ENCODE measurements at regions not wholly inside any gene's neighbourhood (a gene's known extent, or its start where the extent isn't known, plus 50 kb on each side); places are given as distances from the start of the nearest gene placed in this dataset.

- Histone ChIP-seq H3K27me3 (ENCODE audit: control insufficient read depth in 2 of 2, insufficient read depth in 2 of 2, low read length in 2 of 2) (no peaks in the 10 kb centered on the region), H2AFZ (ENCODE audit: low read depth, low read length) (no peak overlapping the region), H3K79me2 (ENCODE audit: control insufficient read depth, insufficient read depth, low read length) (no peaks in the 10 kb centered on the region), H3K4me2 (ENCODE audit: insufficient read depth, low read length) (no peak overlapping the region), H3K4me1 (ENCODE audit: control insufficient read depth, extremely low read depth, insufficient read depth, low read length) (no peaks in the 10 kb centered on the region), H3K9ac (replicated peaks; ENCODE audit: extremely low read depth, insufficient read depth, low read length) (no peak overlapping the region), H3K4me3 (replicated peaks in 1 of 3; ENCODE audit: insufficient read depth in 1 of 3, low read depth in 1 of 3, low read length in 3 of 3) (no peak overlapping the region), H3K9me1 (replicated peaks; ENCODE audit: control insufficient read depth, extremely low read depth, insufficient read depth, low read length) (no peaks in the 10 kb centered on the region), H3K36me3 (ENCODE audit: control insufficient read depth in 2 of 2, extremely low read depth in 1 of 2, insufficient read depth in 2 of 2, low read length in 2 of 2) (no peaks in the 10 kb centered on the region), H3K27ac (ENCODE audit: insufficient read depth, low read depth, low read length) (no peak overlapping the region), H3K9me3 (replicated peaks; ENCODE audit: control insufficient read depth, insufficient read depth, low read length) (no peaks in the 10 kb centered on the region), H4K20me1 (replicated peaks; ENCODE audit: control insufficient read depth, extremely low read depth, insufficient read depth, low read length) (no peaks in the 10 kb centered on the region)
- no peak for TF ChIP-seq EZH2 (IDR thresholded peaks at IDR 0.05; ENCODE audit: borderline replicate concordance, low read depth, low read length, severe bottlenecking)
- TF ChIP-seq POLR2AphosphoS5 (IDR thresholded peaks at IDR 0.05; ENCODE audit: insufficient read depth, low read depth, low read length): no peak
- TF ChIP-seq CTCF (IDR thresholded peaks at IDR 0.05; ENCODE audit: extremely low read depth in 1 of 2, insufficient read depth in 1 of 2, low read depth in 1 of 2, low read length in 2 of 2): no peak
- no peak for TF ChIP-seq GATA2 (IDR thresholded peaks at IDR 0.05; ENCODE audit: insufficient read depth, insufficient read length, low read depth, low read length)
- TF ChIP-seq MYC (IDR thresholded peaks at IDR 0.05; ENCODE audit: low read depth, low read length): no peak
- TF ChIP-seq MAX (IDR thresholded peaks at IDR 0.05; ENCODE audit: insufficient read depth, insufficient read length): no peak
- CTCF ChIA-PET: no interaction called here
- BruUV-seq (replicated peaks): no TSS peak
- intact Hi-C loops (cut with micrococcal nuclease): no loop called here
- POLR2A ChIA-PET: no interaction called here
- FAIRE-seq (no peak), DNase-seq (ENCODE audit: low read depth, low spot score) (no peak)
- dilution Hi-C loops (cut with MboI; ENCODE audit: extremely low pct_ligation_motif_present, low sequenced_read_pairs): no loop called here
Observed at GRCh38 chr6:105889902-105890301, 196.2 kb upstream of the PRDM1 start.
